ELR (cell line): ENCODE measurements at regions not wholly inside any gene's neighbourhood (a gene's known extent, or its start where the extent isn't known, plus 50 kb on each side); places are given as distances from the start of the nearest gene placed in this dataset.
A peak's percentile ranks its signal among the peaks of the same experiment; 100 is the strongest.
"Not testable (repeated sequence)": the region's sequence is repeated elsewhere in the genome, so short reads cannot be mapped to it uniquely, and the experiment has no call there.

ENCODE experiments used
- DNase-seq: peaks from one replicate; pipeline ENCODE4 v3.0.0-alpha.2; 2015; ENCODE audit warnings: low read depth

DNA sequence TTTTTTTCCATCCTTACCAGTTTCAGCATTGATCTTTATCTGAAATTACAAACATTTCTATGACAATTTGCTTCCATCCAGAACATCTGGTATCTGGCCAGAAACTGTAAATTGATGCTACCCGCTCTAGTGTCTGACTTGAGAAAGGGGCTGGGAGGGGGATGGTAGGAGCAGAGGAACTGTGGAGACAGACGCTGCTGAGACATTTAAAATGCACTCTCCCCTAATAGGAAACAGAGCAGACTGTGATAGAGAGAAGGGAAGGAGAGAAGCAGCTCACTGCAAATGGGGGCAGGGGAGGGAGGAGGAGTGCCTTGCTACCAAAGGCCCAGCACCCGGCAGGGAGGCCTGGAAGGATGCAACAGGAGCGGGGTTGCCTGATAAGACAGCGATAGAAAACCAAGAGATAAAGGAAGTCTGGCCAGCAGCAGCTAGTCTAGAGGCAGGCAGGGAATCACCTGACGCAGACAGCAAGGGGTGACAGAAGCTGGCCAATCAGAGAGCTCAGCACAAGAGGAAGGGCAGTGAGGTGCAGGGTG is 195.5 kb upstream of the NFIA start:
- no peak for DNase-seq

DNA sequence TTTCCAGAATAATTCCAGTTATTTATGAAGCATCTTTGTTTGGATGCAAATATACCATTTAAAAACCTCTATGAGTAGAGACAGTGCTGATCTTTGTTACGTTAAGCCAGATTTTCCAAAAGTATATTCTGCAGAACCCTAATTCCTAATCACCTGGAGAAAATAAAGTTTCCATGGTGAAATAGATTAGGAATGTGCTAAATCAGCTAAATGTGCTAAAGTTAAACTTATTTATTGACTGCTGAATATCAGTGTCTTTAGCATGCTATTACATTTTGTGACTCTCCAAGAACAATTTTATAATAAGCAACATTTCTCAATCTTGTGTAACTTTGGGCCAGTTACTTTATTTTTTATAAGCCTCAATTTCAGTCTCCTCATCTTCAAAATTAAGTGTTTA is 196.3 kb upstream of the NFIA start:
- DNase-seq, result no peak

DNA sequence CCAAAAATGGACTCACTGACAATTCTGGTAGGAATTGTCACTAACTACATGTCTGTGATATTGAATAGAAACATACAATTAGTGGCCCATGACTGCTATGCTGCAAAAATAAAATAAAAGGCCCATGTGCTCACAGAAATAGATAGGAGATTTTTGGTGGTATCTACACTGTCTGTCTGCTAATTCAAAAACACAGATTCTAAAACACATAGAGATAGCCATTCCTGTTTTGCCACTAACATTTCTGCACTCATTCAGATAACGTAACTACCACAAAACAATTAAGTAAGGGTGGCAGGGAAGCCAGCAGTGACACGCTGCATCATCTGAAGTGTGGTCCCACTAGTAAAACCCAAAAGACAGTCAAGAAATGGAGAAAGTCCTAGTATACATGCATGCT is 202.2 kb upstream of the NFIA start:
- DNase-seq, result no peak

DNA sequence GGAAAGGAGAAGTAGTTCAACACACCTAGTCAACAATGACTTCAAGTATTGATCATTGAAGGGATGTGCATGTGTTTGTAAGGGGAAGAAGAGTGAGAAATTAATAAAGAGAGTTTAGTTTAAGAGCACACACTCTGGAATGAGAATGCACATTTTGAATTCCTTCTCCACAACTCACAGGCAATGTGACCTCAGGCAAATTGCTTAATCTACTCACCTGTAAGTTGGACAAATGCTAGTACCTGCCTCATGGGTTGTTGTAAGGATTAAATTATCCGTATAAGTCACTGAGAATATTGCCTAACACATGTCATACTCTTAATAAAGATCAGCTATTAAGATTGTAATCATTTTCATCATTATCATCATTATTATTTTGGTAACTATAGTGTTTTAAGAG is 204.0 kb upstream of the NFIA start:
- no peak for DNase-seq

DNA sequence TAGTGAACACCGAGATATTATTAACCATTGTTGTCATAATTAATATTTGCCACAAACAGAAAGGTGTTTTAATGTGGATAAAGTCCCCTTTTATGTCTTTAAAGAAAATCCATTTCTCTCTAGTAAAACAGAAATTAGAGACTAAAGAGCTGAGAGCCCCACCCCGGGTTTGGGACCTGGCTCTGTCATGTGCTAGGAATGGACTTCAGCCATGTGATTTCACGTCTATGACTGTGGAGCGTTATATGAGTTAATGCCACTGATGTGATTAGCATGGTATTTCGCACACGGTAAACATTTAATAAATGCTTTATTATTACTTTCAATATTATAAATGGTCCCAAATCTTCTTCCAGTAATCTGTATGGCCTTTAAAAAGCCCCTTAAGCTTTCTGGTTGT is 205.0 kb upstream of the NFIA start:
- DNase-seq, result no peak

DNA sequence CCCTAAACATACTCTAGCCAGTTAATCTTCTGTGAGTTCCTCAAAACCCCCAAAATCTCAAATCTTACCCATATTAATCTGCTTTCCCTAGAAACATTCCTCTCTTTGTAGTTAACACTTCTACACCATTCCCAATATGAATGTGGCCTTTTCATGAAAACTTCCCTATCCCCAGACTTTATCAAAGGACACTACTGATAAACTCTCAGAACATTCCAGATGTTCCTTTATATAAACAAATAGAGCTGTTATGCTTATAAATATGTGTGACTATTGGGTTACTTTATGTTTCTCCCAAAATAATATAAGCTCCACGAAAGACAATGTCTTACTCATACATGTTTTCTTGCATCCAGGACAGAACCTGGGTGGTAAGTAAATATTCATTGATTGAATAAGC is 205.4 kb upstream of the NFIA start:
- no peak for DNase-seq

DNA sequence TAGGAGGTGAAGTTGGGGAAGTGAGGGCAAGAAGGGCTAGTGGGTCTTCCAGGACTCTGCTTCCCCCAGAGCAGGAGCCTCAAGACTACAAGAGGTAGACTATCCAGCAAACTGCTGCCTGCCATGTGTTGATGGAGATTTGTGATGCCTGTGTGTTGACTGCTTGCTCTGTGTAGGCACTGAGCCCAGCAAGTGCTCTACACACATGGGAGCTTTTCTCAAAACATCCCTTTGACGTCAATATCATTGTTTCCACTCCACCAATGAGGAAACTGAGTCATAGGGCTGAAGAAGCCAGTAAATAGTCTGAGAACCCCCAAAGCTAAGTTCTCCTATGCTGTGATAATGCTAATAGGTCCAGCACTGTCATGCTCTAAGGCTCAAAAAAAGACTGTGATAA is 207.2 kb upstream of the NFIA start:
- no peak for DNase-seq

DNA sequence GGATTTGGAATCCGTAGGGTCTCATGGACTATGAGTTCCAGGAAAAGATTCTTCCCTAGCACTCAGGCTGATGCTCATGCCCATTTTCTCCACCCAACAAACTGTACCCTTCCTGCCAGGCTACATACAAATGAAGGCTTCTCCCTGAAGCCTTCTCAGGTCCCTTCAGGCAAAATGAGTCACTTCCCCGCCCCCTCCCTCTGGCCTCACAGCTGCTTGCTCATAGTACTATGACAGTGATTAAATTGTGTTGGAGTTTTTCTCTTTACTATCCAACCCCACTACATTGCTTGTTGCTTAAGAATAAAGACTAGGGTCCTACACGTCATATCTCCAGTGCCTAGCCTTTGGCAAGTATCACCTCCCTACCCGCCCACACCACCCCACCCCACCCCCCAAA is 207.6 kb upstream of the NFIA start:
- peak; percentile 55 for DNase-seq

DNA sequence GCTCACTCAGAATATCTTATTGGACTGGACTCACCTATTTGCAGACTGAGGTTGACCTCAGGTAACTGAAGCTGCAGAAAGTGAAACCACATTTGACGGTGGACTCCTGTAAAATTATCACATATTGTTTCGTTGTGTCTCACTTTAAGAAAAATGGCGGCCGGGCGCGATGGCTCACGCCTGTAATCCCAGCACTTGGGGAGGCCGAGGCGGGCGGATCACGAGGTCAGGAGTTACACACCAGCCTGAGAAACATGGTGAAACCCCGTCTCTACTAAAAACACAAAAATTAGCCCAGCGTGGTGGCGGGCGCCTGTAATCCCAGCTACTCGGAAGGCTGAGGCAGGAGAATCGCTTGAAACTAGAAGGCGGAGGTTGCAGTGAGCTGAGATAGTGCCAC is 209.0 kb upstream of the NFIA start:
- not testable (repeated sequence) for DNase-seq

DNA sequence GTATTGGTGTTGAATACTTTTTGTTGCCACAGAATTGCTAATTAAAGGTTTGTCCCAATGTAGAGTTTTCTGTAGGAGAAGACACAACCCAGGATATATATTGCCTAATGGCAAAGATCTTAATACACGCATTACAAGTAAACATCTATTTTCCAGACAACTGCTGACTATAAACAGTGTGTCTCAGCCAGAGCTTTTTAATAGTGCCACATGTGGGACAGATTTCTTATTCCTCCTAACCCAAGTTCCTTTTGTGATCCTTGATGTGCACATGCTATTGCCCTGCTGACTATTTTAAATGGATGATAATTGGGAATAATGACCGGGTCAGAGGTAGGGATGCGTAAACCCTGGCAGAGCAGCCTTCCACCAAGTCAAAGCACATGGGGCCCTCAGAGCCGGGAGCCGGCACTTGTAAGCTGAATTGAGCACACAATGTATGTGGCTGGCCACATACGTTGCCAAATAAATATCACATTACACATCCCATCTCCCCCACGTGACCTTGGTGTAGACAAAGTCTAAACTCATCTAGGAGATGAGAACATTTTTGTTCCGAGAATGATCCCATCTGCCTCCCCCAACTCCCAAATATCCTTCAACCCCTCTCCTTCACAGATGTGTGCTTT is 209.8 kb upstream of the NFIA start:
- no peak for DNase-seq

DNA sequence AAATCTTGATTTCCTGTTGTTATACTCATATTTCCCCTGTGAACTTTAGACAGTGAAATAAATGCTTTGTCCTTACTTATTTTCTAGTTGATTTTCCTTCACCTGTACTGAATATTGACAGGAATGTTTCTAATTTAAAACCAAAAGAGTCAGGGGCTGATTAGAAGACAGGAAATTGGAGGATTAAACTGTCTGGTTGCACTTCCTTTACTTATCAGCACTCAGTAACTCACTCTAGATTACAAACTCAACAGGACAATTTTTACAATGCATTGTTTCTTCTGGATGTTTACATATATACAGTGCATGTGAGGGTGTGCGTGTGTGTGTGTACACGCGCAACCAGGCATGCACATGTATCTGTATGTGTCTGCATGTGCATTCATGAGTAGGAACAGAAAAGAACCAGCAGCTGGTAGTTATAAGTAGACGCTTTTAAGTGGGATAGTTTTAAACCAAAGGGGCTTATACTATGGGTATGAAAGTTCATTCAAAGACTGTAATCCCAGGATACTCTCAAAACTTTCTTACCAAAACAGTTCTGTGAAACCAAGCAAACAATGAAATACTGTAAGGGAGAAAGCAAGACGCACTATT is 212.0 kb upstream of the NFIA start:
- DNase-seq, result no peak

DNA sequence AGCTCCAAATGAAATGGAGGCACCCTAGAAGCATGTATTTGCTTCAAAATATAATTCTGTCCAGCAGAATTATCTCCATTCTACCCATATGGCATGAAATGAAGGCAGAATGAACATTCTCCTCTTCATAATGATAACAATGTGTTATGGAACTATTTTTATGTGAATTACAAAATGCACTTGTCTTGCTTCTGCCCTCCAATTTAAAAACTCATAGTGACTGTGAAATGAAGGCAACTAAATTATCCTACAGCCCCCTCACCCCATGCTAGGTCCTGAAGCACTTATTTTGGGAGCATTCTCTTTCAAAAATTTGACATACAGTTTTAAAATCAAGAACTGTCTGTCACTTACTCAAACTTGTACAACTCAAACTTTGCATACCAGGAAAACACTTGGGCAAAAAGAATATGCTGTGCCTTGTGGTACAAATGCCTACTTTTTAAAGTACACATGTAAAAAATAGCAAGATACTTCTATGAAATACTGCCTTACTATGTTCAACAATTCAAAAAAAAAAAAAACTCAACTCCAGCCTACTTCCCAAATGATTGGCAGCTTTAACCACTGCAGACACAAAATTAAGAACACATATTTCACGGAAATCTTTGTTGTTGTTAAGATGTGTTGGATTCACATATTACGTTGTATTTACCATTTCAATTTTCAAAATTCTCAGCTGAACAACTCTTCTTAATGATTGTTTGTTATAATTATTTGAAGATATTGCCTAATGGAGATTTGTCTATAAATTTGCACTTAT is 213.3 kb upstream of the NFIA start:
- DNase-seq, result no peak

DNA sequence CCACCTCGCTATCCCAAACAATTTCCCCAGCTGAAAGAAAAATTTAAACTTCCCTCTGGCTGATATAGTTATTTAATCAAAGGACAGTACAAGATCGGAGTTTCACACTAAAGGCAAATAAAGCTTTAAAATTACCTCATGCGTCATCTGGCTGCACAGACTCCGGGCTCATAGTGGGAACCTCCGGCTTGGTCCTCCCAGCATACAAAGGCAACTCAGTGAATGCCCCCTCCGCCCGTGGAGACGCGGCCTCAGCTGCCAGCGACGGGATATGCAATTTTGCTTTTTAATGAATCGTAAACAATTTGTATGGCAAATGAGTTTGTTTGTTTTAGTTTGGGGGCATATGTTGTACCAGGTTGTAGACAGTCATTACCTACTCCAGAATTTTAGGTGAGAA is 214.6 kb upstream of the NFIA start:
- no peak for DNase-seq

DNA sequence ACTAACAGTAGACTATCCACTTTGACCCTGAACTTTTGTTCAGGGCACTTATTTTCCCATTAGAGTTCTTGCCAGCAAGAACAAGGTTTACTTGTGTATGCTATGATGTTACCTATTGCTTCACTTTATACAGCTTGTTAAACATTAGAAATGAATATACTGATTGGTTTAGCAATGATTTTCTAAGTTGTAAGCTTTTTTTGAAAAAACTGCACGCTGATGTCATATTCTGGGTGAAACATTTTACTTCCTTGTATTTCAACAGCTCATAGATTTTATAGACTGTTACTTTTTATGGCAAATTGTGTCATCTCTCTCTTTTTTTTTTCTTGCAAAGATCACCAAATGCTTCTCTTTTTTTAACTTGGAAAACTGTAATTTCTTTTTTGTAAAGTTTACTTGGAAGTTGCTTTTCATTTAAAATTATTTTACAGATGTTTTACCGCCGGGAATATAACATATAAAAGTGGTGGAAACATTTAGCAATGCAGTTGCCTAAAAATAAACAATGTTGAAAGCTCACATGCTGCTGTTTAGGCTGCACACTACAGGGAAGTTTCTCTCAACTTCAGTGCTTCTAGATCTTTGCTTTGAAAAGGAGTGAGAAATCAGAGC is 215.3 kb upstream of the NFIA start:
- DNase-seq, result no peak

DNA sequence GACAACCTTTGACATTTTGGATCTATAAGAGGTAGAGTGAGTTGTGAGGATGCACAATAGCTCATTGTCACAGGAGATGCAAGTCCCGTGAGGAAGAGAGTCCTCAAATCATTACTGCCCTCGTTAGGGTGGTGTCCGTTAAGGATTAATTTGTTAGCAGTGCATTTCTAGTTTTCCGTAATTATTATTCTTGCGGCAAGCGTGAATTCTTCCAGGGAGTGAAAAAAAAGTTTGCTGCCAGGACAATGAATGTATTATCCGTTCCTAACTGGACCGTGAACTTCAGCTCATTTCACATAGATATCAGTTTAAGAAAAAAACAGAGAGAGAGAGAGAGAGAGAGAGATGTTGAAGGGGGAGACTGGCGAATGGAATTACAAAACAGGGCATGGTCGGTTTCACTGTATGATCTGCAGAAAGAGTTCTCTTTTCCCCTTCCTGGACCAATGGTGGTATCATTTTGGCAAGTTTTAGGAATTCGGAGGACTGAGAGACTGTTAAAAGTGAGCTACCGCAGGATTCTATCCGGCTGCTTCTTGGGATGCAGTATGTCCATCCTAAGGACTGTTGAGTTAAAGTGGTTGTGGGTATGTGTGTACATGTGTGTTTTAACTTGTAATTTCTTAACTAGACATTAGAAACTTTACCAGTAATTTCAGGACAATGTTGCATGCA is 216.0 kb upstream of the NFIA start:
- no peak for DNase-seq

DNA sequence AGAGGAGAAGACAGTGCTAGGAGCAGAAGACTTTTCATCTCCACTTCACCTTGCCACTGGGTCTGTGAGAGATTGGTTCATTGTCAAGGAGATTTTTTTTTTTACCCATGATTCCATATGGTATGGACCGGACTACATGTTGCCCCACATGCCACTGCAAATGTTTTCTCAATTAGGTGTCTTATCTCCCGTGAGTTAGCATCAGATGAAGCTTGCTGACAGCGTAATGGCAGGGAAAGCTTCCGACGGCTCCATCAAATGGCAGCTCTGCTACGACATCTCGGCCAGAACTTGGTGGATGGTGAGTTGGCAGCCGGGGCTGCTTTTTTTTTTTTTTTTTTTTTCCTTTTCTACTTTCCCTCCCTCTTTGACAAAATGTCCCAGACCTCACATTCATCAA is 217.2 kb upstream of the NFIA start:
- no peak for DNase-seq

DNA sequence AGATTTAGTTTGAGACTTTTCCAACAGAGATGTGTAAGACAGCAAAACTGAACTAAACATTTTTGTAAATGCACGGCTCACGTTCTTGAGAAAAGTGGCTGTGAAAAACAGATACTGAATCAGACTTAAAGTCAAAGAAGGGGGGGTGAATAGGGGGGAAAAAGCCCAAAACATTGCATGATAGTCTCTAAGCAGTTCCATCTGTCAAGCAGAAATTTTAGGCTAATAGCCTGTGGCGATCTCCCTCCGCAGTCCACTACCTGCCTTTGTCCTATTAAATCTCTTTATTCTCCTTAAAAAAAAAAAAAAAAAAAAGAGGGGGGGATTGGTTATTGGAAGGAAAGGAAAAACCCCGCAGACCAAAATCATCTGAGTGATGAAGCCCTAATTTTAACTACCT is 217.6 kb upstream of the NFIA start:
- no peak for DNase-seq

DNA sequence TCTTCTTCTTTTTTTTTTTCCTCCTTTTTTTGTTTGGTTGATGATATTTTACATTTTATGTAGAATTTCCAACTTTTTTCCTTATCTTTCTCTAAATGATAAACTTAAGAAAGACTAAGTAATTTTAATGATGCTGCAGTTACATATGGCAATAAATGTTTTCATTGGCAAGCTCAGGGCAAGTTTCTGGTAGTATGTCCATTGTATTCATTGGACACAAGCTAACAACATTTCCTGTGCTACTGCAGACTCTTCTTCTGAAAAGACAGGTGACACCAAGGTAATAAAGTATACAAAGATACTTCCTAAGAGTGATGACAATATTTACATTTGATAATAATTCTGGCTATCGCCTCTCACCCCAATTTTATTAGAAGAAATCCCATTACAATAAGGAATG is 219.2 kb upstream of the NFIA start:
- no peak for DNase-seq

DNA sequence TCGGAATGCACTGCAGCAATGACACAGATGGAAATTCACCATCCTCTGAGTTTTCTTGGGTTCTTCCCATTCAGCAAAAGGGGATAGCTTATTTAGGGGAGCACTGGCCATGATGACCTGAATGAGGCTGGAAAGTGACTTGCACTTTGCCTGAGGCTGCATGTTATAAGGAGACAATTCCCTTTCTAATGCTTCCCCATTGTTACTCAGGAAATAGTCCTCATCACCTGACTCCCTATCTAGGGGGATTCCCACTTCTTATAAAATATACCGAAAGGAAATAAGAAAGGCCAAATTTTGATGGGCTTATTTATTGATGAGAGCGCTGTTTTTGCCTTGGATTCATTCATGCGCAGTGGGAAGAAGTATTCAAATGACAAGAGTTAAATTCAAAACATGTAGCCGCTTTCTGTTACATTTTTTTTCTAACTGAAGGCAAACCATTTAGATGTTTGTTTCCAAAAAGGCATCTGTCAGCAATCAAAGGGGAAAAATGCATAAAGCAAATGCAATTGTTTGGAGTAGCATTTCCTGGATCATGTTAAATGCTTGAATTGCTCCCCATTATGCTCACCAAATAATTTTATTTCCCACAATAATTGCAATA is 220.3 kb upstream of the NFIA start:
- DNase-seq, result no peak

DNA sequence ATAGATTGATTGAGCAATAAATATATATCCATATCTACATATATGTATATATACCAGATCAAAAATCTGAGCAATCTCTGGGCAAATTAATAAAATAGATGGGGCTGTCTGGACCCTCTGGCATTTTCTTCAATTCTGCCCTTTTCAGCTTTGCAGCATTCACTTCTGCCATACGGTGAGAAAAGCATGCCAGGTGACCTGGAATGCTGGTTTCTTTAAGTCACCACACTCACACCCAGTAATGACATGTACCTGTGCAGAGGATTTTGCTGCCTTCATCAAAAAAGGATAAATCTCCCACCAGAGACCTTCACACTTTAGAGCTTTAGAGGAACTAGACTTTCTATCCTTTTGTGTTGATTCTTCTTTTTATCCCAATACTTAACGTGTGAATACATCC is 223.2 kb upstream of the NFIA start:
- DNase-seq, result no peak

DNA sequence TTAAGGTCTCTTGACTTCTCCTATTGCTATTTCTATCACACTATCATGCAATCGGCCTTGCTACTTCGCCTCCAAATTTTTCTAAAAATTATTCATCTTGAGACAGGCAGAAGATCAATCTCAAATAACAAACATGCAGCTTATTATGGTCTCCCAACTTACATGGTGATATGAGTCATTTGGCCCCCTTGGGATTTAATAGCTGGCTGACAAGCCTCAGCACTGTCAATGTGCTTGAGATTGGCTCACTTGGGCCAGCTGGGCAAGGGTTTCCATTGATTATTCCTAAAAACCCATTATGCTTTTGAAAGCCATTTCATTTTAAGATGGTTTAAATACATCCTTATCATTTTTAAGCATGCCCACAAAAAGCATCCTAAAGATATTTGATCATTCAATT is 224.5 kb upstream of the NFIA start:
- DNase-seq, result no peak

DNA sequence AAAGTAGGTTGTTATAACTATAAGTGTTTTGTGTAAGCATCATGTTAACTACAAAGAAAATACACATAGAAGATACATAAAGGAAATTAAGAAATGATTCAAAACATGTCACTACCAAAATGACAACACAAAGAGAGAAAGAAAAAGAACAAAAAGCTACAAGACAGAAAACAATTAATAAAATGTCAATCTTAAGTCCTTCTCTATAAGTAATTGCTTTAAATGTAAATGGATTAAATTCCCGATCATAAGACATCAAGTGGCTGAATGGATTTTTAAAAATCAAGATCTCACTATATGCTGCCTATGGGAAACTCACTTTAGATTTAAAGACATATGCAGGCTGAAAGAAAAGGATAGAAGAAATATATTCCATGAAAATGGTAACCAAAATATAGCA is 232.3 kb upstream of the NFIA start:
- no peak for DNase-seq
